B cell (primary cell): ENCODE measurements at regions not wholly inside any gene's neighbourhood (a gene's known extent, or its start where the extent isn't known, plus 50 kb on each side); places are given as distances from the start of the nearest gene placed in this dataset.

Source experiments
- ATAC-seq: fragments of 200-7000 bp; cut with Tn5 transposase; one replicate; pipeline ENCODE4 v1.10.0; 2021; ENCODE audit warnings: low read depth, mild to moderate bottlenecking, moderate number of reproducible peaks, moderate library complexity
- CTCF ChIA-PET: fragments of 350-600 bp; sonication (Branson Sonifier 250); formaldehyde crosslinking; loops from one replicate; lab custom pipeline; 2021; ENCODE audit warnings: antibody characterized with exemption, inconsistent platforms; lab: Charles Lee
- POLR2A ChIA-PET: fragments of 350-600 bp; sonication (Branson Sonifier 250); formaldehyde crosslinking; loops from one replicate; lab custom pipeline; 2021; ENCODE audit warnings: antibody characterized with exemption; lab: Charles Lee
- DNase-seq: peaks from one replicate; pipeline ENCODE4 v3.0.0; 2013
- H2AFZ ChIP-seq: 2 replicates; pipeline ENCODE4 v1.6.1; 2012; ENCODE audit warnings: mild to moderate bottlenecking, low read depth, low read length; ENCODE audit not compliant: insufficient read depth, poor library complexity, severe bottlenecking
- H3K27ac ChIP-seq, 2 donors: 1 replicate in 1 of 2; 2 replicates in 1 of 2; pipeline ENCODE4 v1.5.1; 2012 to 2013; ENCODE audit warnings: low read length in 2 of 2, mild to moderate bottlenecking in 2 of 2, moderate library complexity in 1 of 2
- H3K27me3 ChIP-seq, 4 experiments: fragments of 200-600 bp in 1 of 4; sonication (generic) in 1 of 4; replicated peaks in 1 of 4; 1 replicate in 2 of 4; 2 replicates in 2 of 4; pipeline versions ENCODE4 v1.6.1 to v1.7.0; 2013 to 2016; ENCODE audit warnings: low read length in 3 of 4, mild to moderate bottlenecking in 2 of 4, mixed read lengths in 1 of 4, moderate library complexity in 1 of 4; ENCODE audit not compliant: insufficient read depth in 4 of 4, control insufficient read depth in 3 of 4; ENCODE audit errors: control extremely low read depth in 1 of 4
- H3K36me3 ChIP-seq, 2 experiments: replicated peaks in 1 of 2; 1 replicate in 1 of 2; 2 replicates in 1 of 2; pipeline versions ENCODE4 v1.6.1 to v1.7.1; 2013; ENCODE audit warnings: low read length in 1 of 2; ENCODE audit not compliant: insufficient read depth in 2 of 2, control insufficient read depth in 1 of 2; ENCODE audit errors: control extremely low read depth in 1 of 2, extremely low read depth in 1 of 2
- H3K4me1 ChIP-seq, 2 donors: fragments of 200-600 bp in 1 of 2; sonication (generic) in 1 of 2; 1 replicate in 1 of 2; 2 replicates in 1 of 2; pipeline versions ENCODE4 v1.5.1 to v1.6.1; 2013 to 2017; ENCODE audit warnings: low read length in 2 of 2; ENCODE audit not compliant: control insufficient read depth in 2 of 2, insufficient read depth in 2 of 2
- H3K4me2 ChIP-seq: replicated peaks from 2 replicates; pipeline ENCODE3; 2012; ENCODE audit warnings: mild to moderate bottlenecking, low read depth, low read length; ENCODE audit not compliant: poor library complexity, severe bottlenecking
- H3K4me3 ChIP-seq, 5 experiments: fragments of 200-600 bp in 1 of 5; sonication (generic) in 1 of 5; 1 replicate in 3 of 5; 2 replicates in 2 of 5; pipeline versions ENCODE4 v1.5.1 to v1.7.0; 2011 to 2016; ENCODE audit warnings: low read length in 4 of 5, mild to moderate bottlenecking in 4 of 5, low read depth in 2 of 5, control low read depth in 1 of 5, moderate library complexity in 1 of 5; ENCODE audit not compliant: insufficient read depth in 1 of 5; ENCODE audit errors: control extremely low read depth in 1 of 5, extremely low read depth in 1 of 5
- H3K79me2 ChIP-seq: fragments of 200-600 bp; sonication (generic); one replicate; pipeline ENCODE4 v1.6.0; 2016; ENCODE audit warnings: low read length; ENCODE audit not compliant: control insufficient read depth, insufficient read depth
- H3K9ac ChIP-seq: fragments of 200-600 bp; sonication (generic); 2 replicates; pipeline ENCODE4 v1.6.1; 2017; ENCODE audit warnings: mild to moderate bottlenecking, low read length, moderate library complexity
- H3K9me3 ChIP-seq, 3 donors: one replicate each; pipeline versions ENCODE4 v1.6.1 to v1.7.1; 2013; ENCODE audit warnings: low read length in 2 of 3; ENCODE audit not compliant: control insufficient read depth in 2 of 3, insufficient read depth in 1 of 3; ENCODE audit errors: control extremely low read depth in 1 of 3
- H4K20me1 ChIP-seq: 2 replicates; pipeline ENCODE4 v1.6.0; 2012; ENCODE audit warnings: mild to moderate bottlenecking, low read length; ENCODE audit not compliant: insufficient read depth, control insufficient read depth, poor library complexity, severe bottlenecking
- H3K27ac Mint-ChIP-seq: one replicate; pipeline ENCODE4 v1.8.0; 2021; ENCODE audit warnings: mixed read lengths
- H3K27me3 Mint-ChIP-seq: one replicate; pipeline ENCODE4 v1.8.0; 2021; ENCODE audit warnings: mixed read lengths
- H3K4me1 Mint-ChIP-seq: one replicate; pipeline ENCODE4 v1.8.0; 2021; ENCODE audit warnings: mixed read lengths
- H3K4me3 Mint-ChIP-seq: one replicate; pipeline ENCODE4 v1.8.0; 2021; ENCODE audit warnings: mixed read lengths
- H3K9me3 Mint-ChIP-seq: one replicate; pipeline ENCODE4 v1.8.0; 2022; ENCODE audit warnings: mixed read lengths; ENCODE audit not compliant: insufficient read depth
- CTCF ChIP-seq: fragments of 200-600 bp; IDR thresholded peaks from one replicate; pipeline ENCODE4 v1.8.0; 2022; ENCODE audit warnings: antibody characterized with exemption, mild to moderate bottlenecking
- EZH2 ChIP-seq: IDR thresholded peaks from 2 replicates; pipeline ENCODE4 v1.6.1; 2012; ENCODE audit warnings: borderline replicate concordance, low read depth, mild to moderate bottlenecking, moderate library complexity, low read length; ENCODE audit not compliant: insufficient read depth, poor library complexity, severe bottlenecking
- WGBS: methylation state at CpG from one replicate; pipeline ENCODE4 v1.1.5; 2013; ENCODE audit warnings: missing lambda C conversion rate; ENCODE audit not compliant: insufficient coverage; 5-methylcytosine and 5-hydroxymethylcytosine counted together
- intact Hi-C: fragments of 100-400 bp; cut with micrococcal nuclease; formaldehyde crosslinking; loops from one replicate; pipeline ENCODE4 v1.10.0; 2022

- Mint-ChIP-seq H3K4me1 (no peaks in the 10 kb centered on the region), H3K27me3 (peaks cover 9% of the 10 kb centered on the region), H3K4me3 (no peak overlapping the region), H3K9me3 (no peaks in the 10 kb centered on the region), H3K27ac (no peak overlapping the region)
- CTCF ChIA-PET = no interaction called here
- no peak overlapping the region for H2AFZ ChIP-seq
- TF ChIP-seq EZH2 = no peak
- no peak for TF ChIP-seq CTCF
- no peaks in the 10 kb centered on the region for H3K79me2 ChIP-seq
- no peaks in the 10 kb centered on the region for H4K20me1 ChIP-seq
- H3K4me2 ChIP-seq = no peak overlapping the region
- no peak overlapping the region for H3K4me3 ChIP-seq
- intact Hi-C loops = no loop called here
- no peaks in the 10 kb centered on the region for H3K36me3 ChIP-seq
- WGBS = no CpG with 5 or more reads among the region's 5 CpGs
- no peak for ATAC-seq
- H3K9me3 ChIP-seq = no peaks in the 10 kb centered on the region
- H3K9ac ChIP-seq = no peak overlapping the region
- no peak for DNase-seq
- no peaks in the 10 kb centered on the region for H3K4me1 ChIP-seq
- H3K27ac ChIP-seq = no peak overlapping the region
- POLR2A ChIA-PET = no interaction called here
- H3K27me3 ChIP-seq = peaks cover 0 to 4% (median 0%) of the 10 kb centered on the region in 4 experiments
These were observed 100.2 kb downstream of the RHOU start for GRCh38 chr1:228835456-228835855.

GRCh38 chr1:228835911-228836310 lies 100.6 kb downstream of the RHOU start:
- Histone ChIP-seq H3K9ac (no peak overlapping the region), H3K4me1 (no peaks in the 10 kb centered on the region), H3K4me2 (no peak overlapping the region), H3K9me3 (no peaks in the 10 kb centered on the region), H3K4me3 (no peak overlapping the region), H3K79me2 (no peaks in the 10 kb centered on the region), H3K27me3 (peaks cover 0 to 4% (median 0%) of the 10 kb centered on the region in 4 experiments), H4K20me1 (no peaks in the 10 kb centered on the region), H3K27ac (no peak overlapping the region), H2AFZ (no peak overlapping the region), H3K36me3 (no peaks in the 10 kb centered on the region)
- H3K9me3 Mint-ChIP-seq = no peaks in the 10 kb centered on the region
- ChIA-PET CTCF (no interaction called here), POLR2A (no interaction called here)
- no peak overlapping the region for H3K27ac Mint-ChIP-seq
- intact Hi-C loops = no loop called here
- ATAC-seq (no peak), DNase-seq (no peak)
- H3K4me1 Mint-ChIP-seq = no peaks in the 10 kb centered on the region
- 93% methylated on average over 2 of the region's 3 CpGs for WGBS
- peaks cover 9% of the 10 kb centered on the region for H3K27me3 Mint-ChIP-seq
- TF ChIP-seq CTCF (no peak), EZH2 (no peak)
- H3K4me3 Mint-ChIP-seq = no peak overlapping the region
